Type B pancreatic cell (in vitro differentiated cells): ENCODE measurements at regions not wholly inside any gene's neighbourhood (a gene's known extent, or its start where the extent isn't known, plus 50 kb on each side); places are given as distances from the start of the nearest gene placed in this dataset.

Source experiments
- DNase-seq: peaks from one replicate; pipeline ENCODE4 v3.0.0; 2021; ENCODE audit warnings: mixed read lengths; ENCODE audit not compliant: unreplicated experiment; ENCODE audit errors: extremely low spot score
- H3K27ac Mint-ChIP-seq: 2 replicates; pipeline ENCODE4 v1.8.0; 2021; ENCODE audit warnings: mild to moderate bottlenecking, mixed read lengths
- H3K27me3 Mint-ChIP-seq: 2 replicates; pipeline ENCODE4 v1.8.0; 2021; ENCODE audit warnings: mixed read lengths
- H3K36me3 Mint-ChIP-seq: 2 replicates; pipeline ENCODE4 v1.8.0; 2021; ENCODE audit warnings: mixed read lengths
- H3K4me1 Mint-ChIP-seq: one replicate; pipeline ENCODE4 v1.8.0; 2021; ENCODE audit warnings: mixed read lengths; ENCODE audit not compliant: unreplicated experiment
- H3K4me3 Mint-ChIP-seq: 2 replicates; pipeline ENCODE4 v1.8.0; 2021; ENCODE audit warnings: mild to moderate bottlenecking, mixed read lengths
- H3K9me3 Mint-ChIP-seq: 2 replicates; pipeline ENCODE4 v1.8.0; 2021; ENCODE audit warnings: mixed read lengths
- CTCF ChIP-seq: fragments of 200-600 bp; sonication (generic); conservative IDR thresholded peaks from 2 replicates; pipeline ENCODE4 v1.5.0; 2021; ENCODE audit warnings: antibody characterized with exemption, mild to moderate bottlenecking

- H3K27ac Mint-ChIP-seq = no peak overlapping the region
- DNase-seq = no peak
- no peaks in the 10 kb centered on the region for H3K4me1 Mint-ChIP-seq
- H3K9me3 Mint-ChIP-seq = no peaks in the 10 kb centered on the region
- H3K36me3 Mint-ChIP-seq = no peaks in the 10 kb centered on the region
- H3K27me3 Mint-ChIP-seq = no peaks in the 10 kb centered on the region
- H3K4me3 Mint-ChIP-seq = no peak overlapping the region
- no peak for TF ChIP-seq CTCF
Observed at GRCh38 chr16:62294213-62294972, 258.2 kb upstream of the CDH8 start.

- H3K36me3 Mint-ChIP-seq = no peaks in the 10 kb centered on the region
- H3K4me3 Mint-ChIP-seq = no peak overlapping the region
- no peak for TF ChIP-seq CTCF
- DNase-seq = no peak
- H3K27ac Mint-ChIP-seq = no peak overlapping the region
- peaks cover 3% of the 10 kb centered on the region for H3K27me3 Mint-ChIP-seq
- no peaks in the 10 kb centered on the region for H3K9me3 Mint-ChIP-seq
- no peaks in the 10 kb centered on the region for H3K4me1 Mint-ChIP-seq
Observed at GRCh38 chr16:62288990-62289629, 252.9 kb upstream of the CDH8 start.

- H3K9me3 Mint-ChIP-seq = no peaks in the 10 kb centered on the region
- H3K4me3 Mint-ChIP-seq = no peak overlapping the region
- no peak for TF ChIP-seq CTCF
- H3K4me1 Mint-ChIP-seq = no peaks in the 10 kb centered on the region
- DNase-seq = no peak
- H3K27ac Mint-ChIP-seq = no peak overlapping the region
- H3K36me3 Mint-ChIP-seq = no peaks in the 10 kb centered on the region
- H3K27me3 Mint-ChIP-seq = no peaks in the 10 kb centered on the region
Observed at GRCh38 chr16:62280506-62280905, 244.3 kb upstream of the CDH8 start.

- no peak for TF ChIP-seq CTCF
- Mint-ChIP-seq H3K4me1 (no peaks in the 10 kb centered on the region), H3K4me3 (no peak overlapping the region), H3K9me3 (no peaks in the 10 kb centered on the region), H3K27me3 (no peaks in the 10 kb centered on the region), H3K36me3 (no peaks in the 10 kb centered on the region), H3K27ac (no peak overlapping the region)
- DNase-seq = no peak
Observed at GRCh38 chr16:62277942-62278341, 241.7 kb upstream of the CDH8 start.

GRCh38 chr16:62276637-62277036 is 240.4 kb upstream of the CDH8 start:
- no peaks in the 10 kb centered on the region for H3K4me1 Mint-ChIP-seq
- DNase-seq = no peak
- no peak overlapping the region for H3K27ac Mint-ChIP-seq
- TF ChIP-seq CTCF = no peak
- H3K4me3 Mint-ChIP-seq = no peak overlapping the region
- H3K36me3 Mint-ChIP-seq = no peaks in the 10 kb centered on the region
- no peaks in the 10 kb centered on the region for H3K9me3 Mint-ChIP-seq
- no peaks in the 10 kb centered on the region for H3K27me3 Mint-ChIP-seq
